ENCODE measurements at regions not wholly inside any gene's neighbourhood (a gene's known extent, or its start where the extent isn't known, plus 50 kb on each side); places are given as distances from the start of the nearest gene placed in this dataset.

GRCh38 chr14:99003646-99004045 is 268.4 kb downstream of the BCL11B start:
- DNase-seq (no peak), ATAC-seq (ENCODE audit: low read depth) (no peak)
- Mint-ChIP-seq H3K4me1 (no peaks in the 10 kb centered on the region), H3K36me3 (ENCODE audit: low read depth) (no peaks in the 10 kb centered on the region), H3K9me3 (peaks cover 2% of the 10 kb centered on the region), H3K4me3 (no peak overlapping the region), H3K27ac (no peak overlapping the region), H3K27me3 (no peaks in the 10 kb centered on the region)
- ChIA-PET POLR2A (no interaction called here), CTCF (no interaction called here)
- no peak for TF ChIP-seq CTCF (IDR thresholded peaks at IDR 0.05)
- intact Hi-C loops (cut with micrococcal nuclease), result no loop called here

- DNase-seq (no peak), ATAC-seq (ENCODE audit: low read depth) (no peak)
- Mint-ChIP-seq H3K4me1 (no peaks in the 10 kb centered on the region), H3K36me3 (ENCODE audit: low read depth) (no peaks in the 10 kb centered on the region), H3K4me3 (no peak overlapping the region), H3K27me3 (no peaks in the 10 kb centered on the region), H3K27ac (no peak overlapping the region), H3K9me3 (peaks cover 2% of the 10 kb centered on the region)
- CTCF ChIA-PET, result no interaction called here
- intact Hi-C loops (cut with micrococcal nuclease), result no loop called here
- POLR2A ChIA-PET, result no interaction called here
- TF ChIP-seq CTCF (IDR thresholded peaks at IDR 0.05), result no peak
Observed at GRCh38 chr14:99004112-99004511, 267.9 kb downstream of the BCL11B start.

- DNase-seq (no peak), ATAC-seq (ENCODE audit: low read depth) (no peak)
- ChIA-PET POLR2A (no interaction called here), CTCF (no interaction called here)
- H3K4me1 Mint-ChIP-seq, result no peaks in the 10 kb centered on the region
- no peaks in the 10 kb centered on the region for H3K9me3 Mint-ChIP-seq
- intact Hi-C loops (cut with micrococcal nuclease), result no loop called here
- H3K27ac Mint-ChIP-seq, result no peak overlapping the region
- no peak for TF ChIP-seq CTCF (IDR thresholded peaks at IDR 0.05)
- H3K27me3 Mint-ChIP-seq, result no peaks in the 10 kb centered on the region
- H3K4me3 Mint-ChIP-seq, result no peak overlapping the region
- H3K36me3 Mint-ChIP-seq (ENCODE audit: low read depth), result no peaks in the 10 kb centered on the region
Observed at GRCh38 chr14:99006276-99006675, 265.7 kb downstream of the BCL11B start.

- ATAC-seq (ENCODE audit: low read depth), result no peak
- no peak overlapping the region for H3K4me3 Mint-ChIP-seq
- POLR2A ChIA-PET, result no interaction called here
Observed at GRCh38 chr14:99007795-99008194, 264.2 kb downstream of the BCL11B start.

GRCh38 chr14:99009871-99010270 is 262.1 kb downstream of the BCL11B start:
- no peak for TF ChIP-seq CTCF (IDR thresholded peaks at IDR 0.05)
- H3K27ac Mint-ChIP-seq, result no peak overlapping the region
- no peaks in the 10 kb centered on the region for H3K9me3 Mint-ChIP-seq
- POLR2A ChIA-PET, result no interaction called here
- no peak for ATAC-seq (ENCODE audit: low read depth)
- H3K4me3 Mint-ChIP-seq, result no peak overlapping the region
- intact Hi-C loops (cut with micrococcal nuclease), result no loop called here
- no peak for DNase-seq
- no peaks in the 10 kb centered on the region for H3K4me1 Mint-ChIP-seq
- no peaks in the 10 kb centered on the region for H3K27me3 Mint-ChIP-seq
- CTCF ChIA-PET, result no interaction called here
- H3K36me3 Mint-ChIP-seq (ENCODE audit: low read depth), result no peaks in the 10 kb centered on the region

More at GRCh38 chr14:99007795-99008194, 264.2 kb downstream of the BCL11B start:
- no peak for DNase-seq
- H3K9me3 Mint-ChIP-seq, result no peaks in the 10 kb centered on the region
- H3K27me3 Mint-ChIP-seq, result no peaks in the 10 kb centered on the region
- H3K4me1 Mint-ChIP-seq, result no peaks in the 10 kb centered on the region
- no peaks in the 10 kb centered on the region for H3K36me3 Mint-ChIP-seq (ENCODE audit: low read depth)
- CTCF ChIA-PET, result no interaction called here
- H3K27ac Mint-ChIP-seq, result no peak overlapping the region
- intact Hi-C loops (cut with micrococcal nuclease), result no loop called here
- TF ChIP-seq CTCF (IDR thresholded peaks at IDR 0.05), result no peak

All from activated B cell treated with CpG ODN at 0.5 μM for 24 hours (primary cell).